Stimulated activated CD4-positive, alpha-beta T cell treated with anti-CD3 and anti-CD28 coated beads, Interleukin-4, amount 100 ng/mL, for 48 hours (primary cell): ENCODE measurements at regions not wholly inside any gene's neighbourhood (a gene's known extent, or its start where the extent isn't known, plus 50 kb on each side); places are given as distances from the start of the nearest gene placed in this dataset.

Experiments
- DNase-seq, 2 donors: peaks; one replicate each; pipeline ENCODE4 v3.0.0-alpha.2; 2020; ENCODE audit warnings: low read depth in 2 of 2

GRCh38 chr3:135739779-135740178, 225.7 kb upstream of the PPP2R3A start:
- no peak for DNase-seq

GRCh38 chr3:135740211-135740610, 225.3 kb upstream of the PPP2R3A start:
- DNase-seq = no peak

GRCh38 chr3:135740751-135741150, 224.8 kb upstream of the PPP2R3A start:
- DNase-seq = no peak

GRCh38 chr3:135751991-135752390, 213.5 kb upstream of the PPP2R3A start:
- DNase-seq = no peak

- DNase-seq = no peak
Measured at GRCh38 chr3:135752851-135753250, 212.7 kb upstream of the PPP2R3A start.

GRCh38 chr3:135753506-135753905, 212.0 kb upstream of the PPP2R3A start:
- DNase-seq = no peak

- no peak for DNase-seq
Measured at GRCh38 chr3:135755330-135756105, 210.0 kb upstream of the PPP2R3A start.

- DNase-seq = no peak
Measured at GRCh38 chr3:135756106-135756668, 209.3 kb upstream of the PPP2R3A start.

- no peak for DNase-seq
Measured at GRCh38 chr3:135757421-135757820, 208.1 kb upstream of the PPP2R3A start.

- no peak for DNase-seq
Measured at GRCh38 chr3:135758961-135759360, 206.6 kb upstream of the PPP2R3A start.

- no peak for DNase-seq
Measured at GRCh38 chr3:135759651-135760050, 205.9 kb upstream of the PPP2R3A start.

GRCh38 chr3:135760581-135760980, 204.9 kb upstream of the PPP2R3A start:
- no peak for DNase-seq

GRCh38 chr3:135762188-135762856, 203.2 kb upstream of the PPP2R3A start:
- DNase-seq = no peak

GRCh38 chr3:135766115-135766514, 199.4 kb upstream of the PPP2R3A start:
- DNase-seq = no peak

- DNase-seq = no peak
Measured at GRCh38 chr3:135771760-135772159, 193.8 kb upstream of the PPP2R3A start.

- DNase-seq = no peak
Measured at GRCh38 chr3:135779024-135779423, 186.5 kb upstream of the PPP2R3A start.

GRCh38 chr3:135779590-135780235, 185.8 kb upstream of the PPP2R3A start:
- DNase-seq = no peak

- DNase-seq = no peak
Measured at GRCh38 chr3:135781026-135781815, 184.3 kb upstream of the PPP2R3A start.

- DNase-seq = no peak
Measured at GRCh38 chr3:135784557-135784956, 181.0 kb upstream of the PPP2R3A start.

GRCh38 chr3:135788146-135788545, 177.4 kb upstream of the PPP2R3A start:
- DNase-seq = no peak

GRCh38 chr3:135788978-135789377, 176.6 kb upstream of the PPP2R3A start:
- no peak for DNase-seq

GRCh38 chr3:135792174-135792573, 173.4 kb upstream of the PPP2R3A start:
- DNase-seq = no peak
